GM12878 (cell line): ENCODE measurements at regions not wholly inside any gene's neighbourhood (a gene's known extent, or its start where the extent isn't known, plus 50 kb on each side); places are given as distances from the start of the nearest gene placed in this dataset.

Experiments used
- CTCF ChIP-seq, 3 experiments: IDR thresholded peaks in 2 of 3; conservative IDR thresholded peaks in 1 of 3; 2 replicates each; pipeline ENCODE4 v1.5.1; 2011; ENCODE audit warnings: low read depth in 3 of 3, low read length in 3 of 3, mild to moderate bottlenecking in 3 of 3, control low read depth in 2 of 3, moderate library complexity in 2 of 3, inconsistent platforms in 1 of 3, mixed read lengths in 1 of 3; ENCODE audit not compliant: control insufficient read depth in 2 of 3, insufficient read depth in 1 of 3; ENCODE audit errors: extremely low read depth in 1 of 3
- FOS ChIP-seq: IDR thresholded peaks from 3 replicates; pipeline ENCODE4 v1.6.1; 2011; ENCODE audit warnings: borderline replicate concordance; ENCODE audit not compliant: insufficient read length; ENCODE audit errors: extremely low read depth
- MAX ChIP-seq: IDR thresholded peaks from 2 replicates; pipeline ENCODE4 v1.6.1; 2012; ENCODE audit warnings: low read depth, low read length, improper control_type of control experiment
- NRF1 ChIP-seq: conservative IDR thresholded peaks from 2 replicates; pipeline ENCODE4 v1.6.1; 2011; ENCODE audit warnings: mild to moderate bottlenecking, low read depth, low read length, improper control_type of control experiment

GRCh38 chr4:38501698-38502097, 162.3 kb upstream of the KLF3 start:
- TF ChIP-seq NRF1, result no peak
- no peak for TF ChIP-seq CTCF (IDR thresholded peaks at IDR 0.05 in 2 of 3, conservative IDR thresholded peaks at IDR 0.05 in 1 of 3; ENCODE audit: control insufficient read depth in 2 of 3, extremely low read depth in 1 of 3, insufficient read depth in 1 of 3, low read depth in 3 of 3, low read length in 3 of 3)
- no peak for TF ChIP-seq FOS
- TF ChIP-seq MAX, result no peak
